Non-pigmented ciliary epithelial cell (primary cell): ENCODE measurements at regions not wholly inside any gene's neighbourhood (a gene's known extent, or its start where the extent isn't known, plus 50 kb on each side); places are given as distances from the start of the nearest gene placed in this dataset.
"Not testable (repeated sequence)": the region's sequence is repeated elsewhere in the genome, so short reads cannot be mapped to it uniquely, and the experiment has no call there.

Experiments
- DNase-seq: peaks from one replicate; pipeline ENCODE4 v3.0.0-alpha.2; 2010; ENCODE audit warnings: low read depth

- DNase-seq: not testable (repeated sequence)
Measured at GRCh38 chr9:75459311-75459710, 371.0 kb downstream of the OSTF1 start.

GRCh38 chr9:75461183-75461582, 372.9 kb downstream of the OSTF1 start:
- DNase-seq: no peak

- DNase-seq: no peak
Measured at GRCh38 chr9:75462866-75463265, 374.6 kb downstream of the OSTF1 start.

GRCh38 chr9:75463871-75464270, 375.6 kb downstream of the OSTF1 start:
- DNase-seq: no peak

GRCh38 chr9:75464726-75465125, 376.4 kb downstream of the OSTF1 start:
- DNase-seq: no peak

- DNase-seq: no peak
Measured at GRCh38 chr9:75467142-75467541, 378.8 kb downstream of the OSTF1 start.

- DNase-seq: no peak
Measured at GRCh38 chr9:75471549-75472114, 383.3 kb downstream of the OSTF1 start.

GRCh38 chr9:75482566-75482965, 394.3 kb downstream of the OSTF1 start:
- no peak for DNase-seq

GRCh38 chr9:75483636-75484035, 395.3 kb downstream of the OSTF1 start:
- DNase-seq: peak; percentile 11

- DNase-seq: no peak
Measured at GRCh38 chr9:75487856-75488718, 399.8 kb downstream of the OSTF1 start.

- no peak for DNase-seq
Measured at GRCh38 chr9:75488719-75489110, 400.4 kb downstream of the OSTF1 start.

- DNase-seq: no peak
Measured at GRCh38 chr9:75490326-75490725, 400.1 kb upstream of the PCSK5 start.

GRCh38 chr9:75491533-75491932, 398.9 kb upstream of the PCSK5 start:
- no peak for DNase-seq

GRCh38 chr9:75499812-75500211, 390.7 kb upstream of the PCSK5 start:
- no peak for DNase-seq

- no peak for DNase-seq
Measured at GRCh38 chr9:75500479-75500878, 390.0 kb upstream of the PCSK5 start.

- not testable (repeated sequence) for DNase-seq
Measured at GRCh38 chr9:75500940-75501339, 389.5 kb upstream of the PCSK5 start.

- no peak for DNase-seq
Measured at GRCh38 chr9:75504721-75505120, 385.8 kb upstream of the PCSK5 start.

- no peak for DNase-seq
Measured at GRCh38 chr9:75505654-75506053, 384.8 kb upstream of the PCSK5 start.

GRCh38 chr9:75529463-75529862, 361.0 kb upstream of the PCSK5 start:
- no peak for DNase-seq

GRCh38 chr9:75531588-75531987, 358.9 kb upstream of the PCSK5 start:
- no peak for DNase-seq

- no peak for DNase-seq
Measured at GRCh38 chr9:75532233-75533050, 358.0 kb upstream of the PCSK5 start.

- no peak for DNase-seq
Measured at GRCh38 chr9:75539523-75539922, 350.9 kb upstream of the PCSK5 start.

GRCh38 chr9:75540185-75540584, 350.3 kb upstream of the PCSK5 start:
- no peak for DNase-seq
